Muscle of leg (tissue), 3 donors: ENCODE measurements at regions not wholly inside any gene's neighbourhood (a gene's known extent, or its start where the extent isn't known, plus 50 kb on each side); places are given as distances from the start of the nearest gene placed in this dataset.

Source experiments
- DNase-seq: peaks from one replicate; pipeline ENCODE4 v3.0.0; 2013
- H3K27ac ChIP-seq: one replicate; pipeline ENCODE4 v1.5.1; 2013; ENCODE audit warnings: mild to moderate bottlenecking, low read length, control low read depth
- H3K27me3 ChIP-seq: one replicate; pipeline ENCODE4 v1.6.1; 2013; ENCODE audit warnings: low read length; ENCODE audit not compliant: control insufficient read depth, insufficient read depth
- H3K36me3 ChIP-seq: one replicate; pipeline ENCODE4 v1.6.1; 2013; ENCODE audit warnings: low read length; ENCODE audit not compliant: control insufficient read depth, insufficient read depth
- H3K4me1 ChIP-seq: one replicate; pipeline ENCODE4 v1.6.1; 2013; ENCODE audit warnings: low read length; ENCODE audit not compliant: control insufficient read depth, insufficient read depth
- H3K4me3 ChIP-seq: one replicate; pipeline ENCODE4 v1.5.1; 2013; ENCODE audit warnings: low read length, control low read depth
- H3K9me3 ChIP-seq: replicated peaks from 2 replicates; pipeline ENCODE4 v1.6.1; 2013; ENCODE audit warnings: low read depth, low read length; ENCODE audit not compliant: control insufficient read depth
- WGBS: methylation state at CpG from one replicate; pipeline ENCODE4 v1.1.5; 2013; ENCODE audit warnings: missing lambda C conversion rate; ENCODE audit not compliant: insufficient coverage; 5-methylcytosine and 5-hydroxymethylcytosine counted together

DNA sequence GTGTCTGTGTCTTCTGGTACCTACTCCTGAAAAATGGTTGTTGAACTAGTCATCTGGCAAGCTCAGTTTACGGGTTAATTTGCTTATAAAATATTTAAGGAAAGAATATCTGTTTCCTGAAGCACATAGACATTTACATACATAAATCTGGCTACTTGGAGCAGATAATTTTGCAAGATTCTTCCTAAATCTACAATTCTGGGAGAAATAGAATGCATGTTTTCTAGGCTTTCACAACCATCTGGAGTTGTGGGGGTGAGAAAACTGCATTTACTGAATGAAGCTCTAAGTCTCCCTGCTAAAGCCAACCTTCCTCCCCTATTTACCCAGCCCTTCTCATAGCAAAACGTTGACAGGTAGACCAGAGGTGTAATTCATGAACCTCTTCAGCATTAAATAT, 393.7 kb upstream of the ARGLU1 start:
- Histone ChIP-seq H3K27ac (no peak overlapping the region), H3K4me3 (no peak overlapping the region)
- WGBS, result 78% methylated on average over 1 of the region's 2 CpGs

DNA sequence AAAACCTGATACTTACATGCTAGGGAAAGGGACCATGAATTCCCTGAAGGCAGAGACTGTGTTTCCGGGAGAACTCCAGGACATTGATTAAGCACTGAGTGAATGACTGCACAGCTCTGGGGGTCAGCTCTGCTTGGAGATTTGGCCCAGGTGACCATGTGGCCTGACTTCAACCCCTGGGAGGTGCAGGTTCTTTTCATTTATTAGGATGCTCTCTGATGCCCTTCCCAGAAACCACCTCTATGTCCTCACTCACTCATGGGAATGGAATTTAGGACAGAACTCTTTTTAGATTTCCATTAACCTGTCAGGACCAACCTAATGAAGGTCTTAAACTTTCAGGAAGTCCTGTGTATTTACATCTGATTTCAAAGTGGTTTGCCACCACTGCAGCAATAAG, 393.3 kb upstream of the ARGLU1 start:
- Histone ChIP-seq H3K4me1 (no peaks in the 10 kb centered on the region), H3K27ac (no peak overlapping the region), H3K36me3 (no peaks in the 10 kb centered on the region), H3K27me3 (no peaks in the 10 kb centered on the region), H3K4me3 (no peak overlapping the region), H3K9me3 (no peaks in the 10 kb centered on the region)
- WGBS, result 80% methylated on average over 1 of the region's 1 CpG
- DNase-seq, result no peak

More for the DNA sequence above, 393.7 kb upstream of the ARGLU1 start:
- H3K27me3 ChIP-seq, result no peaks in the 10 kb centered on the region
- H3K36me3 ChIP-seq, result no peaks in the 10 kb centered on the region
- H3K9me3 ChIP-seq, result no peaks in the 10 kb centered on the region
- no peak for DNase-seq
- no peaks in the 10 kb centered on the region for H3K4me1 ChIP-seq

DNA sequence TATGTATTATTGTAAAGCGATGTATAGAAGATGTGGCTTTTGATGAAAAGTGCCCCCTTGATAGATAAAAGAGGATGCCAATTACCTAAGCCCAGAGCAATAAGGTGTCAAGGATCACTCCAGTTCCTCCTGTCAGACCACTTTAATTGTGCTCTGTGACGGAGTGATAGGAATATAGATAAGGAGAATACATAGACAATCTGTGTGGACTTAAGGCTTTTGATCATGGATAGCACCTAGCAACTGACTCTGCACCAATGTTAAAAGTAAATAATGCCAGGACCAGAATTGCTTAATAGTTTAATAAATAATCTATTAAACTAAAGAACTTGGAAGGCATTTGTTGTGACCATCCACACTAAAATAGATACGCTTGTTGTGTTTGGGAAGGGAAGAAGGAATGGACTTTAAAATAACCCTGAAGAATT, 390.7 kb upstream of the ARGLU1 start:
- Histone ChIP-seq H3K9me3 (peaks cover 2% of the 10 kb centered on the region), H3K27me3 (no peaks in the 10 kb centered on the region), H3K4me3 (no peak overlapping the region), H3K36me3 (no peaks in the 10 kb centered on the region), H3K4me1 (no peaks in the 10 kb centered on the region), H3K27ac (no peak overlapping the region)
- no peak for DNase-seq
- WGBS, result no CpG with 5 or more reads among the region's 3 CpGs

DNA sequence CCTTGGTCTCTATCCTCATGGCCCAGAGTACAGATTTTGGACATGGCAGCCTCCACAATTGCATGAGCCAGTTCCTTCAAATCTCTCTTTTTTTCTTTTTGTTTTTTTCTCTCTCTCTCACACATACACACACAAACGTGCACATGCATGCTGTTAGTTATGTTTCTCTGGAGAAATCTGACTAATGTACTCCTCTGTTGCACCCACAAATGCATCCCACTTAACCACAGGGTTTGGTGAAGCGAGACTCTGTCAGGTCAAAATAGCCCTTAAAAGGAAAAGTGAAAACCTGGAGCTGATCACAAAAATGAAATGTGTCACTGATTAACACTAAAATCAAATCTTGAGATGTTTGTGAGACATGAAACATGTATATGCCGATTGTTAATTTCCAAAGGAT, 374.6 kb upstream of the ARGLU1 start:
- DNase-seq, result no peak
- Histone ChIP-seq H3K36me3 (no peaks in the 10 kb centered on the region), H3K27ac (no peak overlapping the region), H3K4me1 (no peaks in the 10 kb centered on the region), H3K9me3 (no peaks in the 10 kb centered on the region), H3K4me3 (no peak overlapping the region), H3K27me3 (no peaks in the 10 kb centered on the region)
- no CpG with 5 or more reads among the region's 3 CpGs for WGBS

DNA sequence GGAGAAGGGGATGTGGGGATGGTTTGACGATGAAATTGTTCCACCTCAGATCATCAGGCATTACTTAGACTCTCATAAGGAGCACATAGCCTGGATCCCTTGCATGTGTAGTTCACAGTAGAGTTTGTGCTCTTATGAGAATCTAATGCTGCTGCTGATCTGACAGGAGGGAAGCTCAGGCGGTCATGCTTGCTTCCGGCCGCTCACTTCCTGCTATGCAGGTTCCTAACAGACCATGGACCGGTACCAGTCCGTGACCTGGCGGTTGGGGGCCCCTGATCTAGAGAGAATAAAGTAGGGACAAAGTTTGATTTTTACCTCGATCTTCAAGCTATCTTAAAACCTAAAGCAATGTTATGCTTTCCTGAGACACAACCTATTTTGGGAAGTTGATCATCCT, 373.8 kb upstream of the ARGLU1 start:
- no peak for DNase-seq
- Histone ChIP-seq H3K9me3 (no peaks in the 10 kb centered on the region), H3K27me3 (no peaks in the 10 kb centered on the region), H3K36me3 (no peaks in the 10 kb centered on the region), H3K4me1 (no peaks in the 10 kb centered on the region), H3K27ac (no peak overlapping the region), H3K4me3 (no peak overlapping the region)
- 92% methylated on average over 3 of the region's 8 CpGs for WGBS

DNA sequence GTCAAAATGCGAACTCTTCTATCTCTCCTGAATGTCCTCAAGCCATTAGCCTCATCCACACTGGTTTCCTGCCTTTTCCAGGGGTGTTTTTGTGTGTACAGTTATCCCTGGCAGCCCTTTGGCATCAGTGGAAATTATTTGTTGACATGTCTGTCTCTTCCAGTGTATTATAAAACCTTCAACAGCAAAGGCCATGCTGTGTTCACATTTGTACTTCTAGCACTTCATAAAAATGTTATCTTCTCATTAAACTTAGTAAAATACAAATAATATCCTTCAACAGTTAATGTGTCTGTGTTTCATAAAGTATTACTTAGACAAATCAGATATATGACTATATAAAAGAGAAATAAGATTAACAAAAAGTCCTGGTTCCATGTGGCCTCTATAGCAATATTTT, 359.5 kb upstream of the ARGLU1 start:
- Histone ChIP-seq H3K9me3 (no peaks in the 10 kb centered on the region), H3K36me3 (no peaks in the 10 kb centered on the region), H3K4me3 (no peak overlapping the region), H3K27ac (no peak overlapping the region), H3K27me3 (no peaks in the 10 kb centered on the region), H3K4me1 (no peaks in the 10 kb centered on the region)
- no CpG with 5 or more reads among the region's 1 CpG for WGBS
- DNase-seq, result no peak

DNA sequence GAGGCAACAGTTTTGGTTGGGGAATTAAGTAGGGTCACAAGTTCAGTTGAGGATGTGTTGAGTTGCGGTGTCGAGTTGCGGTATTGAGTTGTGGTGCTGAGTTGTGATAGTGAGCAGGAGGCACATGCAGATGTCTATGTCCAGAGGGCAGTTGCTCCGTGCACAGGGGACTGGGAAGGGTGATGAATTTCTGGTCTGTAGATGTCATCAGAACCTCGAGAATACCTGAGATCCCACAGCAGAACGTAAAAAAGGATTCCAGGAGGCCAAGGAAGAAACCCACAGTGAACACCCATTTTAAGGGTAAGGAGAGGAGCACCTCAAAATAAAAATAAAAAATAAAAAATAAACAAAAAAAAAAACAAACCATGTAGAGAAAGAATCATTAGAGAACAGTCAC, 354.4 kb upstream of the ARGLU1 start:
- H3K4me3 ChIP-seq, result no peak overlapping the region
- H3K36me3 ChIP-seq, result no peaks in the 10 kb centered on the region
- no peaks in the 10 kb centered on the region for H3K9me3 ChIP-seq
- no peak for DNase-seq
- no peak overlapping the region for H3K27ac ChIP-seq
- H3K27me3 ChIP-seq, result no peaks in the 10 kb centered on the region
- peaks cover 2% of the 10 kb centered on the region for H3K4me1 ChIP-seq
- 63% methylated on average over 4 of the region's 6 CpGs for WGBS

DNA sequence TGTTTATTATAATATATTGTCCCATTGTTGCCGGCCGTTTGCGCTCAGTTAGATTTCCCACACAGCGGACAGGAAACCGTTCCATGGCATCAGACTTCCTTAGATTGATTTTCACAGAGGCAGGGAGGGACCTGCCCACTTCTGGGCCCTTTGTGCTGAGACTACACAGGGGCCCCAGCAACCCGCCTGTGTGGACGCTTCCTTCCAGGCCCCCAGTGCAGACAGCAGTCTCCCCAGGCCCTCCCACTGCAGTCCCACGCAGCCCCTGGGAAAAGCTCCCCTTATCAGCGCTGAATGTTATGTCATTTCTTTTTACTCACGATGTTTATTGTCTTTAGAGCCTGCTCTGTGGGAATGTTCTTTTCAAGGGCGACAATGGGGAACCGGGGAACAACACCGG, 351.7 kb upstream of the ARGLU1 start:
- DNase-seq, result peak; percentile 41
- 57% methylated on average over 5 of the region's 13 CpGs for WGBS
- Histone ChIP-seq H3K9me3 (no peaks in the 10 kb centered on the region), H3K4me1 (peaks cover 6% of the 10 kb centered on the region), H3K27ac (peak overlapping the region; percentile 68), H3K36me3 (no peaks in the 10 kb centered on the region), H3K4me3 (no peak overlapping the region), H3K27me3 (peaks cover 2% of the 10 kb centered on the region)

DNA sequence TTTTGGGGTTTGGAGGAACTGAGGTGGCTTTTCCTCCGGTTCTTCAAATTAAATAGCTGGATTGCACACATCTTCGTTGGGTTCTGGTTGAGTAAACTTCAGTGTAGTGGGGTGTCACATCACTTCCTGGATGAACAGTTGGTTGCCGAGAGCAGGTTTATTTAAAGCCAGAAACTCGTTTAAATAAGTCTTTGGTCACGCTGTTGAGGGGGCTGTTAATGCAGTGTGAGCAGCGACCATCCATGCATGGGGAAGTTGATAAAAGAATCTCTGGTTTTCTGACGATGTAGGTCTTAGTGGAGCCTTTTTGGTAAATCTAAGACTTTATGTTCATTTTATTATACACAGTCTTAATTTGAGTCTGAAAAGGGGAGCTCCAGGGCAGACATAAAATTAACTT, 351.2 kb upstream of the ARGLU1 start:
- H3K36me3 ChIP-seq, result no peaks in the 10 kb centered on the region
- H3K4me1 ChIP-seq, result peaks cover 6% of the 10 kb centered on the region
- WGBS, result 30% methylated on average over 4 of the region's 7 CpGs
- peak overlapping the region; percentile 67 for H3K27ac ChIP-seq
- H3K9me3 ChIP-seq, result no peaks in the 10 kb centered on the region
- no peak for DNase-seq
- no peak overlapping the region for H3K4me3 ChIP-seq
- peaks cover 2% of the 10 kb centered on the region for H3K27me3 ChIP-seq

DNA sequence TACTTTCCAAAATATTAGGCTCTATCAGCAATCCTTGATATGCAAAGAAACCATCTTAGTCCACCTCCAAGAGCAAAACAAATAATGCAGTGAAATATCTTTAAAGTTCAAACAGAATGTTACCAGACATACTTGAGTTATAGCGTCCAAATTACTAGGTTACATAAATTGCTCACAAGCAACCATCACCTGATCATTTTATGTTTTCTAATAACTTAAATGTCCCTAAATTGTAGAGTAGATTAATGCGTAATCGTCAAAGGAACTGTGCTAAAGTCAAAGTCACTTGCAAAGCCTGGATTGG, 350.6 kb upstream of the ARGLU1 start:
- Histone ChIP-seq H3K36me3 (no peaks in the 10 kb centered on the region), H3K4me3 (no peak overlapping the region), H3K27me3 (peaks cover 2% of the 10 kb centered on the region), H3K27ac (peak overlapping the region; percentile 67), H3K9me3 (no peaks in the 10 kb centered on the region), H3K4me1 (peaks cover 6% of the 10 kb centered on the region)
- no peak for DNase-seq
- no CpG with 5 or more reads among the region's 3 CpGs for WGBS

DNA sequence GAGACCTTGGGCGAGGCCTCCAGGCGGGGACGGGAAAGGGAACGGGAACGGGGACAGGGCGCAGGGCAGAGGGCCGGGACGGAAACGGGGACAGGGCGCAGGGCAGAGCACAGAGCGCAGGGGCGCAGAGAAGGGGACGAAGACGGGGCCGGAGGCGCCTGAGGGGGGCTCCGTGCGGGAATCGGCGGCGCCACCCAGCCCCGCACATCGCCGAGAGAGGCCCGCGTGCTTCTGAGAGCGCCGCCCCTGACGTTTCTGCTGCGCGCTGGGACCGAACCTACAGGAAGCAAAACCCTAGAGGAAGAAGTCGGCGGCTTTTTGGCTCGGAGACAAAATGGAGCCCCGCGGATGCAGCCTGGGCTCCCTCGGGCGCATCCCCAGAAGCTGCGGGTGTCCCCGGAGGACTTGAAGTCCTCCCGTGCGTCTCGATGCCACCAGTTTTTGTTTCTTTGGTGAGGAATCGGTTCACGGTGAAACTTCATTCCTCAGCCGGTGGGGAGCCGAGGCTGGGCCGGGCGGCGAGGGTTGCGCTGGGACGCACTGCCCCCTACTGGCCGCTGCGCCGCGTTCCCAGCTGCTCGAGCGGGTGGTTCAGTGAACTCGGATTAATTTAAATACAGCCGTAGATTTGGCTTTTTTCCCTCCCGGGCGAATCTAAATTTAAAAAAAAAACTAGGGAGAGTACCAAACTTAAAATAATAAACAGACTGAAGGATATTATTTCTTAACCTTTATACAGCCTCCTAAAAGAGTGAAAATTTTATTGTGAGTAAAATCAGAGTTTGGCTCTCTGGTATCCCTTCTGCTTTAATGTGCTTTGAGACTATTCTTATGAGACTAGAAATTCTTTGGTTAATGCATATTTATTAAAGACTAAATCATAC, 350.0 kb upstream of the ARGLU1 start:
- under 1% methylated on average over 51 of the region's 63 CpGs for WGBS
- peaks cover 6% of the 10 kb centered on the region for H3K4me1 ChIP-seq
- peak overlapping the region; percentile 93 for H3K27ac ChIP-seq
- H3K4me3 ChIP-seq, result peak overlapping the region; percentile 78
- H3K9me3 ChIP-seq, result no peaks in the 10 kb centered on the region
- DNase-seq, result peak; percentile 90
- H3K27me3 ChIP-seq, result peaks cover 2% of the 10 kb centered on the region
- no peaks in the 10 kb centered on the region for H3K36me3 ChIP-seq
